Parathyroid adenoma (tissue), 2 donors: ENCODE measurements at regions not wholly inside any gene's neighbourhood (a gene's known extent, or its start where the extent isn't known, plus 50 kb on each side); places are given as distances from the start of the nearest gene placed in this dataset.

ENCODE experiments used
- H2AFZ ChIP-seq: fragments of 300-600 bp; sonication (generic); one replicate; pipeline ENCODE4 v1.7.0; 2017; ENCODE audit warnings: antibody characterized with exemption, mild to moderate bottlenecking
- H3K27ac ChIP-seq: fragments of 300-600 bp; sonication (generic); one replicate; pipeline ENCODE4 v1.7.0; 2017
- H3K27me3 ChIP-seq: fragments of 300-600 bp; sonication (generic); one replicate; pipeline ENCODE4 v1.7.0; 2017; ENCODE audit warnings: low read length; ENCODE audit not compliant: control insufficient read depth, insufficient read depth
- H3K36me3 ChIP-seq: fragments of 300-600 bp; sonication (generic); one replicate; pipeline ENCODE4 v1.7.0; 2017; ENCODE audit warnings: low read length; ENCODE audit not compliant: control insufficient read depth, insufficient read depth
- H3K4me1 ChIP-seq: fragments of 300-600 bp; sonication (generic); one replicate; pipeline ENCODE4 v1.7.0; 2017; ENCODE audit warnings: control low read depth
- H3K4me2 ChIP-seq: fragments of 300-600 bp; sonication (generic); one replicate; pipeline ENCODE4 v1.7.0; 2017; ENCODE audit warnings: low read length
- H3K4me3 ChIP-seq: fragments of 300-600 bp; sonication (generic); one replicate; pipeline ENCODE4 v1.7.0; 2017; ENCODE audit warnings: low read depth, low read length
- H3K79me2 ChIP-seq: fragments of 300-600 bp; sonication (generic); one replicate; pipeline ENCODE4 v1.7.0; 2017; ENCODE audit warnings: control low read depth
- H3K9ac ChIP-seq: fragments of 300-600 bp; sonication (generic); one replicate; pipeline ENCODE4 v1.7.0; 2017; ENCODE audit warnings: mild to moderate bottlenecking
- H3K9me3 ChIP-seq: fragments of 300-600 bp; sonication (generic); one replicate; pipeline ENCODE4 v1.7.0; 2017; ENCODE audit warnings: low read length; ENCODE audit not compliant: control insufficient read depth
- TF ChIP-seq, protein P1 (sequence below): fragments of 300-600 bp; sonication (generic); IDR thresholded peaks from one replicate; pipeline ENCODE4 v1.7.0; 2017; ENCODE audit warnings: antibody characterized with exemption, mild to moderate bottlenecking
- donor health status: primary hyperparathyroidism.

- no peaks in the 10 kb centered on the region for H3K36me3 ChIP-seq
- no peak overlapping the region for H3K4me2 ChIP-seq
- no peak overlapping the region for H3K4me3 ChIP-seq
- no peaks in the 10 kb centered on the region for H3K9me3 ChIP-seq
- no peak overlapping the region for H3K27ac ChIP-seq
- TF ChIP-seq, protein P1, sequence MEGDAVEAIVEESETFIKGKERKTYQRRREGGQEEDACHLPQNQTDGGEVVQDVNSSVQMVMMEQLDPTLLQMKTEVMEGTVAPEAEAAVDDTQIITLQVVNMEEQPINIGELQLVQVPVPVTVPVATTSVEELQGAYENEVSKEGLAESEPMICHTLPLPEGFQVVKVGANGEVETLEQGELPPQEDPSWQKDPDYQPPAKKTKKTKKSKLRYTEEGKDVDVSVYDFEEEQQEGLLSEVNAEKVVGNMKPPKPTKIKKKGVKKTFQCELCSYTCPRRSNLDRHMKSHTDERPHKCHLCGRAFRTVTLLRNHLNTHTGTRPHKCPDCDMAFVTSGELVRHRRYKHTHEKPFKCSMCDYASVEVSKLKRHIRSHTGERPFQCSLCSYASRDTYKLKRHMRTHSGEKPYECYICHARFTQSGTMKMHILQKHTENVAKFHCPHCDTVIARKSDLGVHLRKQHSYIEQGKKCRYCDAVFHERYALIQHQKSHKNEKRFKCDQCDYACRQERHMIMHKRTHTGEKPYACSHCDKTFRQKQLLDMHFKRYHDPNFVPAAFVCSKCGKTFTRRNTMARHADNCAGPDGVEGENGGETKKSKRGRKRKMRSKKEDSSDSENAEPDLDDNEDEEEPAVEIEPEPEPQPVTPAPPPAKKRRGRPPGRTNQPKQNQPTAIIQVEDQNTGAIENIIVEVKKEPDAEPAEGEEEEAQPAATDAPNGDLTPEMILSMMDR = no peak
- H3K9ac ChIP-seq = no peak overlapping the region
- no peaks in the 10 kb centered on the region for H3K27me3 ChIP-seq
- no peak overlapping the region for H2AFZ ChIP-seq
- H3K79me2 ChIP-seq = no peaks in the 10 kb centered on the region
- H3K4me1 ChIP-seq = no peaks in the 10 kb centered on the region
Observed at GRCh38 chr15:37339856-37340255, 239.5 kb upstream of the MEIS2 start.

- Histone ChIP-seq H3K79me2 (no peaks in the 10 kb centered on the region), H3K27me3 (no peaks in the 10 kb centered on the region)
- TF ChIP-seq, protein P1 = no peak
Observed at GRCh38 chr15:37340438-37340837, 240.1 kb upstream of the MEIS2 start.

DNA sequence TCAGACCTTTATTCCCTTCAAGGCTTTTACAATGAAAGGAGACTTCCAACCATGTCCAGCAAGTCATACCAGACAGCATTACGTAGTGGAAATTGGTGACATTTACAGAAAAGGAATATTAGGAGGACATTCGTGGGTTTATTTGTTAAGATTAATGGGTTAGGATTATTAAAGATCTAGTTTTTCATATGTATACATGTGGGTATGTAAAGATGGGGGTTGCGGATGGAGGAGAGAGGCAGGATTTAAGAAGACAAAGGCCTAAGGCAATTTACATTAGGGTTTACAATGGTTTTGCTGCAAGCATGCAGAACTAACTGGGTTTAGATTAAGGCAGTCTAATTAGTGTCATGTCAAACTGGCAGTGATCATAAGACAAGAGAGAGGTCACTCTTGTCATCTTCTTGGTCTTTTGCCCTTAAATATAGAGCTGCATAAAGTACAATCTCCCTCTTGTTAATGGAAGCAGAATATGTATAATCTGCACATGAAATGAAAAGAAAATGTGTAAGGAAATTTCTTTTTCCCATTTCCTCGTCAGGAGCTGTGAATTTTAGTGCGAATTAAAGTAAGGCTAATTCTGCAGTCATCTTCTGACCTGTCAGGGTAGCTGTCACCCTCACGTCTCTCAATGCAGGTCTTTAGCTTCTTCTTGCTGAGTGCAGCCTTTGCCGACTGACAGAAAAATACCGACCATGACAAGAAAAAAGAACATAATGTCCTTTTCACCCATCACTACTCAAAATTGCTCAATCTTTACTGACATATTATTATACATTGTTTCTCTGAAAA, 258.9 kb upstream of the MEIS2 start:
- Histone ChIP-seq H3K4me1 (no peaks in the 10 kb centered on the region), H3K4me3 (no peak overlapping the region), H3K27me3 (no peaks in the 10 kb centered on the region), H2AFZ (no peak overlapping the region), H3K27ac (no peak overlapping the region), H3K9ac (no peak overlapping the region), H3K36me3 (no peaks in the 10 kb centered on the region), H3K9me3 (no peaks in the 10 kb centered on the region), H3K4me2 (no peak overlapping the region), H3K79me2 (no peaks in the 10 kb centered on the region)
- TF ChIP-seq, protein P1 = no peak

More at GRCh38 chr15:37340438-37340837, 240.1 kb upstream of the MEIS2 start:
- H3K27ac ChIP-seq = no peak overlapping the region
- H3K9ac ChIP-seq = no peak overlapping the region
- no peaks in the 10 kb centered on the region for H3K9me3 ChIP-seq
- H3K4me2 ChIP-seq = no peak overlapping the region
- H3K4me3 ChIP-seq = no peak overlapping the region
- no peaks in the 10 kb centered on the region for H3K36me3 ChIP-seq
- H3K4me1 ChIP-seq = no peaks in the 10 kb centered on the region
- H2AFZ ChIP-seq = no peak overlapping the region

GRCh38 chr15:37359893-37360290, 259.5 kb upstream of the MEIS2 start:
- Histone ChIP-seq H3K9me3 (no peaks in the 10 kb centered on the region), H3K36me3 (no peaks in the 10 kb centered on the region), H3K79me2 (no peaks in the 10 kb centered on the region), H3K27me3 (no peaks in the 10 kb centered on the region), H3K4me3 (no peak overlapping the region), H3K4me1 (no peaks in the 10 kb centered on the region), H3K27ac (no peak overlapping the region), H2AFZ (no peak overlapping the region), H3K9ac (no peak overlapping the region), H3K4me2 (no peak overlapping the region)
- TF ChIP-seq, protein P1 = no peak

DNA sequence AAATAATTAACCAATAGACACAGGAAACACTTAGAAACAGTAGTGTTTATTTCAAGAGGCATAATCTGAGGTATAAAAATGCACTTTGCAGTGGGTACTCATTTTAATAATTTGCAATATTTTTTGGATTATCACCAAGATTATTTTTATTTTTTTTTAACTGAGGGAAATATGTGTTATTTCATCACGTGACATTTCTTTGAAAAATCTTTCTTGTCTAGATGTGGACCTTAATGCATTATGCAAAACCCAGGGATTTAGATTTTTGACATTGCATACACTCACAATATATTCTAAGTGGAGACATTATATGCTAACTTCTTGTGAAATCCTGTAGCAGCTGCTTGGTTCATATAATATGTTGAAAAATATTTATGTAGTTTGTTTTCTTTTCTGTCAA, 260.4 kb upstream of the MEIS2 start:
- H3K36me3 ChIP-seq = no peaks in the 10 kb centered on the region
- no peaks in the 10 kb centered on the region for H3K79me2 ChIP-seq
- H3K4me2 ChIP-seq = no peak overlapping the region
- no peak overlapping the region for H3K4me3 ChIP-seq
- no peaks in the 10 kb centered on the region for H3K9me3 ChIP-seq
- no peaks in the 10 kb centered on the region for H3K4me1 ChIP-seq
- H2AFZ ChIP-seq = no peak overlapping the region
- no peak overlapping the region for H3K27ac ChIP-seq
- no peaks in the 10 kb centered on the region for H3K27me3 ChIP-seq
- no peak overlapping the region for H3K9ac ChIP-seq
- TF ChIP-seq, protein P1 = no peak
